H1 (cell line): ENCODE measurements at regions not wholly inside any gene's neighbourhood (a gene's known extent, or its start where the extent isn't known, plus 50 kb on each side); places are given as distances from the start of the nearest gene placed in this dataset.

Source experiments
- CTCF ChIA-PET: fragments of 300-600 bp; sonication (Branson Sonifier 250); formaldehyde crosslinking; loops from one replicate; lab custom pipeline; 2021; ENCODE audit not compliant: partially characterized antibody; lab: Charles Lee
- POLR2A ChIA-PET: fragments of 300-600 bp; sonication (Branson Sonifier 250); formaldehyde crosslinking; loops from one replicate; lab custom pipeline; 2021; ENCODE audit warnings: inconsistent platforms; ENCODE audit not compliant: partially characterized antibody; lab: Charles Lee
- DNase-seq, 2 experiments: peaks; one replicate each; pipeline versions ENCODE4 v3.0.0 to v3.0.0-alpha.2; 2010 to 2022; ENCODE audit warnings: low spot score in 2 of 2, low read depth in 1 of 2, mixed read lengths in 1 of 2
- FAIRE-seq: peaks from 2 replicates; lab custom pipeline; 2011; peaks lifted over from hg19 to GRCh38; lab: Jason Lieb, UNC
- H2AFZ ChIP-seq: 2 replicates; pipeline ENCODE4 v1.8.1; 2012; ENCODE audit warnings: low read length, inconsistent platforms
- H2AK5ac ChIP-seq: 2 replicates; pipeline ENCODE4 v1.6.1; 2013; ENCODE audit warnings: low read depth, low read length
- H2BK120ac ChIP-seq: replicated peaks from 2 replicates; pipeline ENCODE3; 2013; ENCODE audit warnings: low read depth, low read length, inconsistent platforms
- H2BK12ac ChIP-seq: 2 replicates; pipeline ENCODE4 v1.6.1; 2013; ENCODE audit warnings: low read depth, low read length
- H2BK15ac ChIP-seq: 2 replicates; pipeline ENCODE4 v1.6.1; 2013; ENCODE audit warnings: low read length
- H2BK20ac ChIP-seq: 2 replicates; pipeline ENCODE4 v1.6.1; 2013; ENCODE audit warnings: low read length
- H2BK5ac ChIP-seq: 2 replicates; pipeline ENCODE4 v1.6.1; 2013; ENCODE audit warnings: low read depth, low read length
- H3K14ac ChIP-seq: 2 replicates; pipeline ENCODE4 v1.6.1; 2013; ENCODE audit warnings: inconsistent platforms; ENCODE audit not compliant: insufficient read length
- H3K18ac ChIP-seq: 2 replicates; pipeline ENCODE4 v1.6.1; 2013; ENCODE audit warnings: low read length; ENCODE audit errors: extremely low read depth
- H3K23ac ChIP-seq: 2 replicates; pipeline ENCODE4 v1.6.1; 2013; ENCODE audit warnings: inconsistent platforms; ENCODE audit not compliant: insufficient read length
- H3K23me2 ChIP-seq: 2 replicates; pipeline ENCODE4 v1.6.1; 2013; ENCODE audit warnings: low read depth, low read length
- H3K27ac ChIP-seq: 2 replicates; pipeline ENCODE4 v1.6.1; 2011; ENCODE audit warnings: low read depth, low read length, inconsistent platforms
- H3K27me3 ChIP-seq, 4 experiments: replicated peaks in 1 of 4; 1 replicate in 1 of 4; 2 replicates in 3 of 4; pipeline versions ENCODE4 v1.6.1 to v1.8.1; 2011 to 2013; ENCODE audit warnings: low read length in 3 of 4, mild to moderate bottlenecking in 3 of 4, inconsistent platforms in 2 of 4, mixed read lengths in 2 of 4, moderate library complexity in 1 of 4; ENCODE audit not compliant: control insufficient read depth in 3 of 4, insufficient read depth in 3 of 4; ENCODE audit errors: extremely low read depth in 1 of 4
- H3K36me3 ChIP-seq, 4 experiments: 2 replicates each; pipeline versions ENCODE4 v1.6.1 to v1.8.1; 2011 to 2013; ENCODE audit warnings: mild to moderate bottlenecking in 4 of 4, low read length in 3 of 4, moderate library complexity in 2 of 4, control low read depth in 1 of 4, inconsistent platforms in 1 of 4; ENCODE audit not compliant: insufficient read depth in 4 of 4, control insufficient read depth in 2 of 4
- H3K4ac ChIP-seq: replicated peaks from 2 replicates; pipeline ENCODE3; 2013; ENCODE audit warnings: low read length, low read depth, mixed read lengths, inconsistent platforms; ENCODE audit not compliant: insufficient read length
- H3K4me1 ChIP-seq, 4 experiments: replicated peaks in 1 of 4; 1 replicate in 1 of 4; 2 replicates in 3 of 4; pipeline versions ENCODE4 v1.6.1 to v1.8.1; 2011 to 2013; ENCODE audit warnings: low read length in 3 of 4, inconsistent platforms in 2 of 4, mixed read lengths in 1 of 4; ENCODE audit not compliant: insufficient read depth in 4 of 4, control insufficient read depth in 3 of 4
- H3K4me2 ChIP-seq, 2 experiments: 2 replicates each; pipeline versions ENCODE4 v1.6.1 to v1.8.1; 2011 to 2013; ENCODE audit warnings: low read depth in 2 of 2, low read length in 2 of 2, control low read depth in 1 of 2, inconsistent platforms in 1 of 2, mild to moderate bottlenecking in 1 of 2; ENCODE audit not compliant: insufficient read depth in 1 of 2
- H3K4me3 ChIP-seq, 4 experiments: fragments of 200-600, 300-600 bp in 1 of 4; sonication (generic), shearing (Covaris generic), sonication (Bioruptor Twin) in 1 of 4; 2 replicates each; pipeline versions ENCODE4 v1.5.1 to v1.8.1; 2011 to 2016; ENCODE audit warnings: low read length in 4 of 4, low read depth in 3 of 4, control low read depth in 2 of 4, inconsistent platforms in 2 of 4, mild to moderate bottlenecking in 2 of 4, mixed read lengths in 1 of 4, moderate library complexity in 1 of 4; ENCODE audit not compliant: insufficient read depth in 2 of 4; ENCODE audit errors: extremely low read depth in 1 of 4
- H3K56ac ChIP-seq: replicated peaks from 2 replicates; pipeline ENCODE3; 2013; ENCODE audit warnings: low read depth, mild to moderate bottlenecking, mixed read lengths, low read length, inconsistent platforms; ENCODE audit not compliant: insufficient read length
- H3K79me1 ChIP-seq: 2 replicates; pipeline ENCODE4 v1.6.1; 2013; ENCODE audit warnings: low read depth, low read length, control low read depth
- H3K79me2 ChIP-seq, 2 experiments: 2 replicates each; pipeline versions ENCODE4 v1.6.1 to v1.8.1; 2012 to 2013; ENCODE audit warnings: low read length in 2 of 2, mild to moderate bottlenecking in 2 of 2, inconsistent platforms in 1 of 2; ENCODE audit not compliant: insufficient read depth in 2 of 2, control insufficient read depth in 1 of 2
- H3K9ac ChIP-seq, 4 experiments: replicated peaks in 1 of 4; 1 replicate in 1 of 4; 2 replicates in 3 of 4; pipeline versions ENCODE4 v1.6.1 to v1.8.1; 2011 to 2013; ENCODE audit warnings: low read depth in 3 of 4, low read length in 3 of 4, control low read depth in 2 of 4, mild to moderate bottlenecking in 2 of 4, moderate library complexity in 2 of 4, inconsistent platforms in 1 of 4; ENCODE audit errors: extremely low read depth in 1 of 4
- H3K9me3 ChIP-seq, 2 experiments: 2 replicates each; pipeline versions ENCODE4 v1.6.1 to v1.8.1; 2012 to 2013; ENCODE audit warnings: mild to moderate bottlenecking in 2 of 2, moderate library complexity in 2 of 2, control low read depth in 1 of 2, inconsistent platforms in 1 of 2, low read depth in 1 of 2, low read length in 1 of 2, mixed read lengths in 1 of 2; ENCODE audit not compliant: insufficient read depth in 2 of 2
- H4K20me1 ChIP-seq, 2 experiments: replicated peaks in 1 of 2; 2 replicates each; pipeline versions ENCODE3 to v1.8.1; 2011 to 2013; ENCODE audit warnings: inconsistent platforms in 2 of 2, low read length in 2 of 2, mild to moderate bottlenecking in 1 of 2; ENCODE audit not compliant: insufficient read depth in 2 of 2, control insufficient read depth in 1 of 2
- H4K5ac ChIP-seq: 2 replicates; pipeline ENCODE4 v1.6.1; 2013; ENCODE audit warnings: low read length, low read depth, mixed read lengths, inconsistent platforms; ENCODE audit not compliant: insufficient read length
- H4K8ac ChIP-seq: 2 replicates; pipeline ENCODE4 v1.8.0; 2013; ENCODE audit warnings: mild to moderate bottlenecking, moderate library complexity, low read length, inconsistent platforms; ENCODE audit not compliant: insufficient read depth; ENCODE audit errors: extremely low read depth
- H4K91ac ChIP-seq: replicated peaks from 2 replicates; pipeline ENCODE3; 2013; ENCODE audit warnings: low read length, mixed read lengths, inconsistent platforms; ENCODE audit not compliant: insufficient read length
- CREB1 ChIP-seq: IDR thresholded peaks from 2 replicates; pipeline ENCODE4 v1.6.1; 2012; ENCODE audit warnings: inconsistent platforms
- E2F6 ChIP-seq: IDR thresholded peaks from 2 replicates; pipeline ENCODE4 v1.6.1; 2012; ENCODE audit warnings: inconsistent platforms
- EZH2 ChIP-seq: fragments of 200-600 bp; sonication (generic); IDR thresholded peaks from 2 replicates; pipeline ENCODE4 v1.7.1; 2012; ENCODE audit warnings: low read depth, mild to moderate bottlenecking, moderate library complexity, low read length, inconsistent platforms; ENCODE audit not compliant: severe bottlenecking
- KDM5A ChIP-seq: fragments of 200-600 bp; IDR thresholded peaks from 2 replicates; pipeline ENCODE4 v1.7.1; 2012; ENCODE audit warnings: mild to moderate bottlenecking, low read length, inconsistent platforms, mixed read lengths
- RAD21 ChIP-seq, 2 experiments: IDR thresholded peaks in 1 of 2; conservative IDR thresholded peaks in 1 of 2; 2 replicates each; pipeline ENCODE4 v1.6.1; 2011; ENCODE audit warnings: low read depth in 2 of 2, low read length in 2 of 2, improper control_type of control experiment in 1 of 2, inconsistent platforms in 1 of 2, mild to moderate bottlenecking in 1 of 2, moderate library complexity in 1 of 2
- TEAD4 ChIP-seq: IDR thresholded peaks from 2 replicates; pipeline ENCODE4 v1.6.1; 2012; ENCODE audit warnings: low read depth, low read length, inconsistent platforms, mixed read lengths
- YY1 ChIP-seq: IDR thresholded peaks from 2 replicates; pipeline ENCODE4 v1.6.1; 2011; ENCODE audit warnings: low read depth, mild to moderate bottlenecking, low read length
- ZNF274 ChIP-seq: IDR thresholded peaks from 2 replicates; pipeline ENCODE4 v1.7.0; 2012; ENCODE audit warnings: low read length, borderline replicate concordance; ENCODE audit errors: extremely low read depth
- WGBS, 2 experiments: shearing (Covaris generic) in 1 of 2; methylation state at CpG; one replicate each; pipeline versions ENCODE4 v1.1.6 to v1.1.7; 2013 to 2015; ENCODE audit warnings: low lambda C conversion rate in 2 of 2, mixed read lengths in 2 of 2, inconsistent platforms in 1 of 2, low coverage in 1 of 2, missing lambda C conversion rate in 1 of 2; ENCODE audit not compliant: insufficient replicate concordance in 2 of 2, insufficient coverage in 1 of 2, insufficient read length in 1 of 2; ENCODE audit errors: extremely low coverage in 1 of 2, missing lambda C conversion rate in 1 of 2; 5-methylcytosine and 5-hydroxymethylcytosine counted together

- Histone ChIP-seq H3K18ac (no peak overlapping the region), H3K4me3 (no peak overlapping the region), H4K5ac (no peak overlapping the region), H3K79me1 (no peaks in the 10 kb centered on the region), H2AFZ (peak overlapping the region; percentile 100), H3K27ac (no peak overlapping the region), H3K56ac (no peak overlapping the region), H3K9ac (no peak overlapping the region), H4K20me1 (no peaks in the 10 kb centered on the region), H3K36me3 (no peaks in the 10 kb centered on the region), H3K23me2 (no peaks in the 10 kb centered on the region), H4K91ac (no peak overlapping the region), H2BK12ac (peak overlapping the region; percentile 27; the same call in 1 of the 2 replicates), H3K4me1 (no peaks in the 10 kb centered on the region), H3K14ac (no peak overlapping the region), H2AK5ac (no peak overlapping the region), H3K4ac (no peak overlapping the region), H2BK20ac (no peak overlapping the region), H3K27me3 (peaks cover 0 to 3% (median 0%) of the 10 kb centered on the region in 4 experiments; a peak in 1 of 7 replicates), H3K79me2 (no peaks in the 10 kb centered on the region), H2BK5ac (no peak overlapping the region), H3K4me2 (no peak overlapping the region), H3K23ac (no peak overlapping the region), H3K9me3 (no peaks in the 10 kb centered on the region), H4K8ac (no peak overlapping the region), H2BK120ac (no peak overlapping the region), H2BK15ac (no peak overlapping the region)
- DNase-seq (peak; percentile 77 to 84), FAIRE-seq (peak; percentile 91)
- POLR2A ChIA-PET: interaction anchor here (0.9 to 2.5 kb wide), 2 partner anchors 96 to 98 kb away, joined by 4 to 8 read pairs; no protein-coding TSS in a partner anchor
- WGBS, 2 experiments: 39% methylated on average over 20 of the region's 20 CpGs; no CpG with 5 or more reads in 1 of the 2 experiments
- CTCF ChIA-PET: interaction anchor here (0.5 to 16.0 kb wide), 37 partner anchors 8 to 306 kb away, joined by 3 to 402 read pairs (median 4); partner anchors contain the start of gene AQP7
- no peak for TF ChIP-seq ZNF274
- TF ChIP-seq CREB1: 0 out of 2 replicates have a peak, but pooled peaks have one; percentile 7
- TF ChIP-seq KDM5A: no peak
- peak; percentile 92 to 95 for TF ChIP-seq RAD21 (IDR thresholded peaks at IDR 0.05 in 1 of 2, conservative IDR thresholded peaks at IDR 0.05 in 1 of 2; ENCODE audit: low read depth in 2 of 2, low read length in 2 of 2)
- no peak for TF ChIP-seq YY1
- TF ChIP-seq EZH2: no peak
- 0 out of 2 replicates have a peak, but pooled peaks have one; percentile 14 for TF ChIP-seq TEAD4
- 0 out of 2 replicates have a peak, but pooled peaks have one; percentile 12 for TF ChIP-seq E2F6
Measured at GRCh38 chr9:33623658-33624586, 99.9 kb downstream of the ANKRD18B start.
